Keratinocyte (primary cell): ENCODE measurements at regions not wholly inside any gene's neighbourhood (a gene's known extent, or its start where the extent isn't known, plus 50 kb on each side); places are given as distances from the start of the nearest gene placed in this dataset.

Experiments
- DNase-seq: peaks from one replicate; pipeline ENCODE4 v3.0.0-alpha.2; 2011; ENCODE audit warnings: low read depth, missing footprints, low spot score
- FAIRE-seq: peaks from 2 replicates; lab custom pipeline; 2011; peaks lifted over from hg19 to GRCh38; lab: Jason Lieb, UNC
- H2AFZ ChIP-seq: 2 replicates; pipeline ENCODE4 v1.6.0; 2012; ENCODE audit warnings: low read length, control low read depth, inconsistent platforms; ENCODE audit not compliant: control insufficient read depth
- H3K27ac ChIP-seq: 2 replicates; pipeline ENCODE4 v1.5.1; 2011; ENCODE audit warnings: low read length; ENCODE audit not compliant: control insufficient read depth, insufficient read depth
- H3K27me3 ChIP-seq: 3 replicates; pipeline ENCODE4 v1.6.0; 2011; ENCODE audit warnings: low read length; ENCODE audit not compliant: control insufficient read depth, insufficient read depth; ENCODE audit errors: extremely low read depth
- H3K36me3 ChIP-seq, 2 experiments: 2 replicates in 1 of 2; 3 replicates in 1 of 2; pipeline ENCODE4 v1.5.1; 2011; ENCODE audit warnings: low read length in 2 of 2, mild to moderate bottlenecking in 1 of 2; ENCODE audit not compliant: control insufficient read depth in 2 of 2, insufficient read depth in 2 of 2; ENCODE audit errors: extremely low read depth in 1 of 2
- H3K4me1 ChIP-seq: 3 replicates; pipeline ENCODE4 v1.5.1; 2011; ENCODE audit warnings: low read length; ENCODE audit not compliant: control insufficient read depth, insufficient read depth; ENCODE audit errors: extremely low read depth
- H3K4me2 ChIP-seq: 3 replicates; pipeline ENCODE4 v1.6.0; 2011; ENCODE audit warnings: low read depth, low read length; ENCODE audit not compliant: control insufficient read depth, insufficient read depth; ENCODE audit errors: extremely low read depth
- H3K4me3 ChIP-seq, 3 experiments: fragments of 200-600 bp in 1 of 3; sonication (generic) in 1 of 3; 2 replicates in 2 of 3; 3 replicates in 1 of 3; pipeline ENCODE4 v1.5.1; 2011 to 2016; ENCODE audit warnings: low read length in 3 of 3, mild to moderate bottlenecking in 3 of 3, control low read depth in 2 of 3, inconsistent platforms in 1 of 3, low read depth in 1 of 3, mixed read lengths in 1 of 3, mixed run types in 1 of 3, moderate library complexity in 1 of 3; ENCODE audit not compliant: control insufficient read depth in 2 of 3, insufficient read depth in 2 of 3; ENCODE audit errors: extremely low read depth in 1 of 3
- H3K79me2 ChIP-seq: 2 replicates; pipeline ENCODE4 v1.6.0; 2012; ENCODE audit warnings: low read length; ENCODE audit not compliant: control insufficient read depth, insufficient read depth
- H3K9ac ChIP-seq: 3 replicates; pipeline ENCODE4 v1.6.0; 2011; ENCODE audit warnings: low read length; ENCODE audit not compliant: control insufficient read depth, insufficient read depth; ENCODE audit errors: extremely low read depth
- H3K9me1 ChIP-seq: 3 replicates; pipeline ENCODE4 v1.6.0; 2011; ENCODE audit warnings: low read length; ENCODE audit not compliant: control insufficient read depth, insufficient read depth; ENCODE audit errors: extremely low read depth
- H3K9me3 ChIP-seq: 2 replicates; pipeline ENCODE4 v1.5.1; 2012; ENCODE audit warnings: low read depth, low read length; ENCODE audit not compliant: control insufficient read depth
- H4K20me1 ChIP-seq: 3 replicates; pipeline ENCODE4 v1.6.0; 2011; ENCODE audit warnings: low read length; ENCODE audit not compliant: control insufficient read depth, insufficient read depth; ENCODE audit errors: extremely low read depth
- CTCF ChIP-seq, 3 experiments: IDR thresholded peaks in 1 of 3; conservative IDR thresholded peaks in 1 of 3; optimal IDR thresholded peaks in 1 of 3; 2 replicates in 2 of 3; 3 replicates in 1 of 3; pipeline versions ENCODE3 to v1.5.1; 2011; ENCODE audit warnings: low read length in 3 of 3, mild to moderate bottlenecking in 3 of 3, moderate library complexity in 2 of 3, control low read depth in 1 of 3, inconsistent platforms in 1 of 3; ENCODE audit not compliant: insufficient read depth in 2 of 3; ENCODE audit errors: extremely low read depth in 1 of 3
- EZH2 ChIP-seq: IDR thresholded peaks from one replicate; pipeline ENCODE4 v1.6.1; 2012; ENCODE audit warnings: inconsistent platforms, mild to moderate bottlenecking, low read length, moderate library complexity
- dilution Hi-C: fragments of 300-500 bp; cut with MboI; formaldehyde crosslinking; loops from one replicate; pipeline ENCODE4 v1.7.0; 2020; ENCODE audit warnings: low sequenced_read_pairs; ENCODE audit not compliant: extremely low pct_ligation_motif_present

DNA sequence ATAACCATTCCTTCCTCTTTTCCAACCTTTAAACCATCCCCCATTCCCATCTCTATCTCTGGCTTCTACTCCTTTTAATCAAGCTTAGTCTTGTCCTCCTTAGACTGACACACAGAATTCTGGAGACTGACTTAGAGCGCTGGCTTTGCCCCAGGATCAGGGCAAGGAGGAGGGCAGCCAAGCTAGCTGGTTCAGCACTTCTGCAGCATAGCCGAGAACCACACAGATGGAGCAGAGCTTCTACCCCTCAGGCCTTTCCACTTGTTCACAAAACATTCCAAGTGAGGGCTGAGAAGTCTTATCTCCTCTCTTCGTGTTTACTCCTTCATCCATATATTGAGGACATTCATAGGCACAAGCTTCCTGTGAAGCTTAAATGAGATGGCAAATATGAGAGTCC lies 246.5 kb upstream of the PEX5L start:
- Histone ChIP-seq H3K9me3 (no peaks in the 10 kb centered on the region), H3K9me1 (no peaks in the 10 kb centered on the region), H3K4me1 (no peaks in the 10 kb centered on the region), H3K9ac (no peak overlapping the region), H3K4me3 (no peak overlapping the region), H3K79me2 (no peaks in the 10 kb centered on the region), H4K20me1 (no peaks in the 10 kb centered on the region), H2AFZ (no peak overlapping the region), H3K27me3 (no peaks in the 10 kb centered on the region), H3K4me2 (no peak overlapping the region), H3K36me3 (no peaks in the 10 kb centered on the region), H3K27ac (no peak overlapping the region)
- DNase-seq, result no peak
- dilution Hi-C loops, result no loop called here
- TF ChIP-seq CTCF (optimal IDR thresholded peaks at IDR 0.05 in 1 of 3, IDR thresholded peaks at IDR 0.05 in 1 of 3, conservative IDR thresholded peaks at IDR 0.05 in 1 of 3; ENCODE audit: extremely low read depth in 1 of 3, insufficient read depth in 2 of 3, low read length in 3 of 3) (no peak), EZH2 (no peak)
- FAIRE-seq, result no peak

GRCh38 chr3:180284331-180285110 lies 247.8 kb upstream of the PEX5L start:
- no peak overlapping the region for H3K4me3 ChIP-seq
- no peak overlapping the region for H2AFZ ChIP-seq
- no peaks in the 10 kb centered on the region for H3K4me1 ChIP-seq
- no peaks in the 10 kb centered on the region for H3K36me3 ChIP-seq
- no peak overlapping the region for H3K4me2 ChIP-seq
- no peak overlapping the region for H3K27ac ChIP-seq
- dilution Hi-C loops, result no loop called here
- no peak for DNase-seq
- TF ChIP-seq EZH2 (no peak), CTCF (optimal IDR thresholded peaks at IDR 0.05 in 1 of 3, IDR thresholded peaks at IDR 0.05 in 1 of 3, conservative IDR thresholded peaks at IDR 0.05 in 1 of 3; ENCODE audit: extremely low read depth in 1 of 3, insufficient read depth in 2 of 3, low read length in 3 of 3) (no peak)
- H3K9me3 ChIP-seq, result no peaks in the 10 kb centered on the region
- H3K79me2 ChIP-seq, result no peaks in the 10 kb centered on the region
- no peak for FAIRE-seq
- H3K27me3 ChIP-seq, result no peaks in the 10 kb centered on the region
- H3K9me1 ChIP-seq, result no peaks in the 10 kb centered on the region
- no peak overlapping the region for H3K9ac ChIP-seq
- H4K20me1 ChIP-seq, result no peaks in the 10 kb centered on the region
